ENCODE measurements at regions not wholly inside any gene's neighbourhood (a gene's known extent, or its start where the extent isn't known, plus 50 kb on each side); places are given as distances from the start of the nearest gene placed in this dataset.

- TF ChIP-seq CTCF (IDR thresholded peaks at IDR 0.05; ENCODE audit: insufficient read depth, low read length) (no peak), POLR2AphosphoS5 (IDR thresholded peaks at IDR 0.05; ENCODE audit: low read depth) (no peak), SPI1 (IDR thresholded peaks at IDR 0.05; ENCODE audit: borderline replicate concordance, low read depth) (no peak)
Measured at GRCh38 chr12:24698972-24699371, 249.9 kb downstream of the BCAT1 start.
